ENCODE measurements at regions not wholly inside any gene's neighbourhood (a gene's known extent, or its start where the extent isn't known, plus 50 kb on each side); places are given as distances from the start of the nearest gene placed in this dataset.

DNA sequence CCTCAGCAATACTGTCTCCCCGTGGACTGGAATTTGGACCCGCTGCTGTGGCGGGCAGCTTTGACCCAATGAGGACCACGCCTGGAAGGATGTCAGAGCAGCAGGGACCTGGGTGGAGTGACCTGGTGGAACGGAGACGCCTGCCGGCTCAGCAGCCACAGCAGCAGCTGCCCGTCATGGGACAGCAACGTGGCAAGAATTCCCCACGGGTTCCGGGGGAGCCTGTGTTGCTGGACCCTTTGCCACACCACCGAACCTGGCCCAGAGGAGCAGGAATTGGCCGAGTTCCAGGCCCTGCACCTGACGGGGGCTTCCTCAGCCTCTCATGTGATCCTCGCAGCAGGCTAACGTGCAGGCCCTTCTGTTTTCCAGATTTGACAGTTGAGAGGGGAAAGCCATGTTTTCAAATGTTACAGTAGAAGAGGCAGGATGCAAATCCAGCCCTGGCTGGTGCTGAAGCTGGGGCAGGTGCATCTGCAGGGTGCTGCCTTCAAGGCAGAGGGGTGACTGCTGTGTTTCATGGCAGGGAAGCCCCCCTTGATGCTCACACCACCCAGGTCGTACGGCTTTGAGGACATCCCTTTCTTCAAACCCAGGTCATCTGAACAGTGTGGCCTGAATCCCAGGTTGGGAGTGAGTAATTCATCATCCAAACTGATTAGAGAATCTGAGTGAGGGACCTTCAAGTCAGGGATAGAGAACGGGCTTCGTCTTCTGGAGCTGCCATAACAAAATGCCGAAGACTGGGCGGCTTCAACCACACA lies 93.4 kb downstream of the THBS2 start:
- H3K4me3 Mint-ChIP-seq: no peak overlapping the region
- H3K9me3 Mint-ChIP-seq: peaks cover 16% of the 10 kb centered on the region
- no peak overlapping the region for H3K4me3 ChIP-seq (ENCODE audit: low read length)
- H3K9ac ChIP-seq (ENCODE audit: extremely low read depth, low read length, poor library complexity, severe bottlenecking): no peak overlapping the region
- WGBS, 2 experiments (ENCODE audit: insufficient coverage in 1 of 2, insufficient read length in 1 of 2): 90 to 93% methylated on average over 18 to 22 of the region's 22 CpGs
- no peaks in the 10 kb centered on the region for H3K36me3 Mint-ChIP-seq (ENCODE audit: low read depth)
- H3K9me3 ChIP-seq (ENCODE audit: control insufficient read depth, low read length): no peaks in the 10 kb centered on the region
- H3K4me1 Mint-ChIP-seq: no peaks in the 10 kb centered on the region
- no peak overlapping the region for H3K27ac ChIP-seq (ENCODE audit: low read depth, low read length)
- H3K27me3 ChIP-seq (ENCODE audit: control insufficient read depth, insufficient read depth, low read length, poor library complexity, severe bottlenecking): no peaks in the 10 kb centered on the region
- H3K4me1 ChIP-seq (ENCODE audit: control insufficient read depth, insufficient read depth, low read length): no peaks in the 10 kb centered on the region
- H3K27ac Mint-ChIP-seq: no peak overlapping the region
- DNase-seq: peak; percentile 20
- no peaks in the 10 kb centered on the region for H3K36me3 ChIP-seq (ENCODE audit: control insufficient read depth, insufficient read depth, low read length)
- H3K27me3 Mint-ChIP-seq (ENCODE audit: insufficient read depth): peaks cover 4% of the 10 kb centered on the region
- TF ChIP-seq, protein P1, sequence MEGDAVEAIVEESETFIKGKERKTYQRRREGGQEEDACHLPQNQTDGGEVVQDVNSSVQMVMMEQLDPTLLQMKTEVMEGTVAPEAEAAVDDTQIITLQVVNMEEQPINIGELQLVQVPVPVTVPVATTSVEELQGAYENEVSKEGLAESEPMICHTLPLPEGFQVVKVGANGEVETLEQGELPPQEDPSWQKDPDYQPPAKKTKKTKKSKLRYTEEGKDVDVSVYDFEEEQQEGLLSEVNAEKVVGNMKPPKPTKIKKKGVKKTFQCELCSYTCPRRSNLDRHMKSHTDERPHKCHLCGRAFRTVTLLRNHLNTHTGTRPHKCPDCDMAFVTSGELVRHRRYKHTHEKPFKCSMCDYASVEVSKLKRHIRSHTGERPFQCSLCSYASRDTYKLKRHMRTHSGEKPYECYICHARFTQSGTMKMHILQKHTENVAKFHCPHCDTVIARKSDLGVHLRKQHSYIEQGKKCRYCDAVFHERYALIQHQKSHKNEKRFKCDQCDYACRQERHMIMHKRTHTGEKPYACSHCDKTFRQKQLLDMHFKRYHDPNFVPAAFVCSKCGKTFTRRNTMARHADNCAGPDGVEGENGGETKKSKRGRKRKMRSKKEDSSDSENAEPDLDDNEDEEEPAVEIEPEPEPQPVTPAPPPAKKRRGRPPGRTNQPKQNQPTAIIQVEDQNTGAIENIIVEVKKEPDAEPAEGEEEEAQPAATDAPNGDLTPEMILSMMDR (conservative IDR thresholded peaks at IDR 0.05): no peak

DNA sequence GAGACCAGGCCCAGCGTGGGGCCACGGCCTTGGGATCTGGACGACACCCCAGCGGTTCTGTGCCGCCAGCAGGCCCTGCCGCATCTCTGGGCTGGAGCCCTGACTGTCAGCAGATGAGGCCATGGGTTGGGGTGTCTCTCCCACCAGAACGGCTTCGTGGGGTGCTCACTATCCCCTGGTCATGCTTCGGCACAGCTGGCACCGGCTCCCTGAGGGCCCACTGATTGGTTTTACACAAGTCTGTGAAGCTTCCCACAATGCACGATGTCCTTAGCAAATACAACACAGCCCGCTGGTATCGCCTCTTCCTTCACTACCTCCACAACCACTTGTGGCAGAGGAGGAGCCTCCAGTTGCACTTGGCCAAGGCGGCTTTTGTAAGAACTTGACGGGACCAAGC lies 94.3 kb downstream of the THBS2 start:
- no peak overlapping the region for H3K4me3 Mint-ChIP-seq
- Histone ChIP-seq H3K9ac (ENCODE audit: extremely low read depth, low read length, poor library complexity, severe bottlenecking) (no peak overlapping the region), H3K4me3 (ENCODE audit: low read length) (no peak overlapping the region), H3K27ac (ENCODE audit: low read depth, low read length) (no peak overlapping the region), H3K4me1 (ENCODE audit: control insufficient read depth, insufficient read depth, low read length) (no peaks in the 10 kb centered on the region), H3K36me3 (ENCODE audit: control insufficient read depth, insufficient read depth, low read length) (no peaks in the 10 kb centered on the region), H3K9me3 (ENCODE audit: control insufficient read depth, low read length) (no peaks in the 10 kb centered on the region), H3K27me3 (ENCODE audit: control insufficient read depth, insufficient read depth, low read length, poor library complexity, severe bottlenecking) (no peaks in the 10 kb centered on the region)
- H3K27me3 Mint-ChIP-seq (ENCODE audit: insufficient read depth): peaks cover 4% of the 10 kb centered on the region
- TF ChIP-seq, protein P1 (conservative IDR thresholded peaks at IDR 0.05): no peak
- H3K4me1 Mint-ChIP-seq: no peaks in the 10 kb centered on the region
- no peak overlapping the region for H3K27ac Mint-ChIP-seq
- WGBS, 2 experiments (ENCODE audit: insufficient coverage in 1 of 2, insufficient read length in 1 of 2): 93 to 95% methylated on average over 9 to 15 of the region's 15 CpGs
- H3K36me3 Mint-ChIP-seq (ENCODE audit: low read depth): no peaks in the 10 kb centered on the region
- peaks cover 11% of the 10 kb centered on the region for H3K9me3 Mint-ChIP-seq
- no peak for DNase-seq

DNA sequence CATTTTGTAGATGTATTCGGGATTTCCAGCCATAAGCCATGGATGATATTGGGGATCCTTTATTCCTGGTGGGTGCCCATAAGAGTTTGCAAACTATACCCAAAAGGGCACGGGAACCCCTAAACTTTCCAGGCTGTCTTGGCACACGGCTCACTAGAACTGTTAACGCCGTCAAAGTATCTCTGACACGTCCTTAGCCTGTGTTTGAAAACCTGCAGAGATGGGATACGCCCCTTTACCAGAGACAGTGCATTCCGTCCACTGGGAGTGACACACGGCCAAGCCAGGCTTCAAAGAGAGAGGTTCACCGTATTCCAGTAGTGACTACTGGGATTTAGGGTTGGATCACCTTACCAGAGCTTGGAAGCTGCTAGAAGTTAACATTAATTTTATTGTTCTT lies 95.0 kb downstream of the THBS2 start:
- H3K36me3 Mint-ChIP-seq (ENCODE audit: low read depth): no peaks in the 10 kb centered on the region
- H3K4me1 Mint-ChIP-seq: no peaks in the 10 kb centered on the region
- no peak overlapping the region for H3K27ac Mint-ChIP-seq
- no peaks in the 10 kb centered on the region for H3K27me3 ChIP-seq (ENCODE audit: control insufficient read depth, insufficient read depth, low read length, poor library complexity, severe bottlenecking)
- 90 to 94% methylated on average over 10 of the region's 10 CpGs for WGBS, 2 experiments (ENCODE audit: insufficient coverage in 1 of 2, insufficient read length in 1 of 2)
- H3K4me3 Mint-ChIP-seq: no peak overlapping the region
- no peak overlapping the region for H3K4me3 ChIP-seq (ENCODE audit: low read length)
- no peaks in the 10 kb centered on the region for H3K9me3 ChIP-seq (ENCODE audit: control insufficient read depth, low read length)
- peaks cover 4% of the 10 kb centered on the region for H3K27me3 Mint-ChIP-seq (ENCODE audit: insufficient read depth)
- no peak overlapping the region for H3K9ac ChIP-seq (ENCODE audit: extremely low read depth, low read length, poor library complexity, severe bottlenecking)
- TF ChIP-seq, protein P1 (conservative IDR thresholded peaks at IDR 0.05): no peak
- no peaks in the 10 kb centered on the region for H3K4me1 ChIP-seq (ENCODE audit: control insufficient read depth, insufficient read depth, low read length)
- DNase-seq: peak; percentile 39
- H3K36me3 ChIP-seq (ENCODE audit: control insufficient read depth, insufficient read depth, low read length): no peaks in the 10 kb centered on the region
- H3K9me3 Mint-ChIP-seq: peaks cover 10% of the 10 kb centered on the region
- H3K27ac ChIP-seq (ENCODE audit: low read depth, low read length): peak overlapping the region; percentile 78

Measured in endodermal cell (in vitro differentiated cells).